Erythroblast (primary cell): ENCODE measurements at regions not wholly inside any gene's neighbourhood (a gene's known extent, or its start where the extent isn't known, plus 50 kb on each side); places are given as distances from the start of the nearest gene placed in this dataset.
A peak's percentile ranks its signal among the peaks of the same experiment; 100 is the strongest.

ENCODE experiments used
- DNase-seq, 2 experiments: peaks; one replicate each; lab custom pipeline; 2025; lab: John Stamatoyannopoulos, UW
- GATA1 ChIP-seq: IDR thresholded peaks from 2 replicates; pipeline ENCODE4 v1.6.1; 2011; ENCODE audit warnings: low read depth, mild to moderate bottlenecking, control low read depth, low read length, moderate library complexity
- POLR2A ChIP-seq: IDR thresholded peaks from 2 replicates; pipeline ENCODE4 v1.6.1; 2011; ENCODE audit warnings: mild to moderate bottlenecking, low read length

- TF ChIP-seq GATA1 (no peak), POLR2A (no peak)
- DNase-seq: no peak
These were observed 60.6 kb upstream of the PRDM11 start for GRCh38 chr11:45085646-45086501.

- TF ChIP-seq GATA1 (no peak), POLR2A (no peak)
- DNase-seq: no peak
These were observed 59.9 kb upstream of the PRDM11 start for GRCh38 chr11:45086526-45086925.

GRCh38 chr11:45087086-45087899 lies 59.1 kb upstream of the PRDM11 start:
- TF ChIP-seq POLR2A: no peak
- no peak for TF ChIP-seq GATA1
- DNase-seq: no peak

- no peak for DNase-seq
- no peak for TF ChIP-seq GATA1
- TF ChIP-seq POLR2A: no peak
These were observed 58.6 kb upstream of the PRDM11 start for GRCh38 chr11:45087900-45088160.

GRCh38 chr11:45089251-45089650 lies 57.2 kb upstream of the PRDM11 start:
- no peak for TF ChIP-seq GATA1
- no peak for TF ChIP-seq POLR2A
- DNase-seq: no peak

- TF ChIP-seq GATA1 (no peak), POLR2A (no peak)
- DNase-seq: peak in 1 of 2 experiments; percentile 6
These were observed 56.6 kb upstream of the PRDM11 start for GRCh38 chr11:45089676-45090499.

- DNase-seq: no peak
- TF ChIP-seq POLR2A: no peak
- no peak for TF ChIP-seq GATA1
These were observed 55.8 kb upstream of the PRDM11 start for GRCh38 chr11:45090607-45091006.

GRCh38 chr11:45091563-45092403 lies 54.7 kb upstream of the PRDM11 start:
- TF ChIP-seq POLR2A (no peak), GATA1 (no peak)
- no peak for DNase-seq

GRCh38 chr11:45092404-45092785 lies 54.0 kb upstream of the PRDM11 start:
- no peak for TF ChIP-seq GATA1
- TF ChIP-seq POLR2A: no peak
- DNase-seq: no peak

GRCh38 chr11:45092901-45093760 lies 53.3 kb upstream of the PRDM11 start:
- TF ChIP-seq POLR2A (no peak), GATA1 (no peak)
- DNase-seq: peak; percentile 14 to 18

- no peak for DNase-seq
- TF ChIP-seq GATA1 (no peak), POLR2A (no peak)
These were observed 52.5 kb upstream of the PRDM11 start for GRCh38 chr11:45093761-45094455.
